CD4-positive, alpha-beta T cell (primary cell): ENCODE measurements at regions not wholly inside any gene's neighbourhood (a gene's known extent, or its start where the extent isn't known, plus 50 kb on each side); places are given as distances from the start of the nearest gene placed in this dataset.

Experiments used
- ATAC-seq: fragments of 200-7000 bp; cut with Tn5 transposase; one replicate; pipeline ENCODE4 v1.10.0; 2022; ENCODE audit warnings: mild to moderate bottlenecking; ENCODE audit not compliant: poor library complexity
- CTCF ChIA-PET: fragments of 350-600 bp; sonication (Branson Sonifier 250); formaldehyde crosslinking; loops from one replicate; lab custom pipeline; 2021; ENCODE audit warnings: antibody characterized with exemption, inconsistent platforms; lab: Charles Lee
- POLR2A ChIA-PET: fragments of 350-600 bp; sonication (Branson Sonifier 250); formaldehyde crosslinking; loops from one replicate; lab custom pipeline; 2021; ENCODE audit warnings: antibody characterized with exemption, inconsistent platforms; lab: Charles Lee
- DNase-seq, 14 experiments: peaks; one replicate each; pipeline ENCODE4 v3.0.0-alpha.2; 2013 to 2020; ENCODE audit warnings: mixed read lengths in 2 of 14
- H3K27ac ChIP-seq, 2 donors: one replicate each; pipeline versions ENCODE4 v1.5.1 to v1.7.0; 2013; ENCODE audit warnings: low read length in 2 of 2, low read depth in 1 of 2, mild to moderate bottlenecking in 1 of 2
- H3K27me3 ChIP-seq, 2 experiments: 1 replicate in 1 of 2; 2 replicates in 1 of 2; pipeline versions ENCODE4 v1.6.1 to v1.7.0; 2013; ENCODE audit warnings: low read length in 2 of 2, control low read depth in 1 of 2, mild to moderate bottlenecking in 1 of 2, moderate library complexity in 1 of 2; ENCODE audit not compliant: insufficient read depth in 2 of 2, control insufficient read depth in 1 of 2
- H3K36me3 ChIP-seq: one replicate; pipeline ENCODE4 v1.6.1; 2013; ENCODE audit warnings: low read length, control low read depth; ENCODE audit not compliant: insufficient read depth
- H3K4me1 ChIP-seq: one replicate; pipeline ENCODE4 v1.6.1; 2013; ENCODE audit warnings: low read length, control low read depth; ENCODE audit not compliant: insufficient read depth
- H3K4me3 ChIP-seq: one replicate; pipeline ENCODE4 v1.5.1; 2013; ENCODE audit warnings: mild to moderate bottlenecking, low read length, moderate library complexity
- H3K9me3 ChIP-seq, 2 experiments: 1 replicate in 1 of 2; 2 replicates in 1 of 2; pipeline versions ENCODE4 v1.6.1 to v1.7.0; 2013; ENCODE audit warnings: low read length in 2 of 2, mild to moderate bottlenecking in 2 of 2, control low read depth in 1 of 2, moderate library complexity in 1 of 2; ENCODE audit not compliant: control insufficient read depth in 1 of 2, insufficient read depth in 1 of 2
- H3K27ac Mint-ChIP-seq: one replicate; pipeline ENCODE4 v1.8.0; 2020; ENCODE audit warnings: mixed read lengths
- H3K27me3 Mint-ChIP-seq: one replicate; pipeline ENCODE4 v1.8.0; 2021; ENCODE audit warnings: mixed read lengths
- H3K36me3 Mint-ChIP-seq: one replicate; pipeline ENCODE4 v1.8.0; 2021; ENCODE audit warnings: low read depth, mixed read lengths
- H3K4me1 Mint-ChIP-seq: one replicate; pipeline ENCODE4 v1.8.0; 2021; ENCODE audit warnings: low read depth, mixed read lengths
- H3K4me3 Mint-ChIP-seq: one replicate; pipeline ENCODE4 v1.8.0; 2020; ENCODE audit warnings: mild to moderate bottlenecking, mixed read lengths
- H3K9me3 Mint-ChIP-seq: one replicate; pipeline ENCODE4 v1.8.0; 2020; ENCODE audit warnings: mixed read lengths
- intact Hi-C, 2 experiments: fragments of 100-400 bp; cut with DNase I in 1 of 2; cut with micrococcal nuclease in 1 of 2; formaldehyde crosslinking; loops; one replicate each; pipeline versions ENCODE4 v1.15.1 to v1.9.0; 2023 to 2025; cut with DNase I, micrococcal nuclease
- TF ChIP-seq, protein P1 (sequence below): fragments of 200-600 bp; IDR thresholded peaks from one replicate; pipeline ENCODE4 v1.8.0; 2022; ENCODE audit warnings: antibody characterized with exemption, mild to moderate bottlenecking

DNA sequence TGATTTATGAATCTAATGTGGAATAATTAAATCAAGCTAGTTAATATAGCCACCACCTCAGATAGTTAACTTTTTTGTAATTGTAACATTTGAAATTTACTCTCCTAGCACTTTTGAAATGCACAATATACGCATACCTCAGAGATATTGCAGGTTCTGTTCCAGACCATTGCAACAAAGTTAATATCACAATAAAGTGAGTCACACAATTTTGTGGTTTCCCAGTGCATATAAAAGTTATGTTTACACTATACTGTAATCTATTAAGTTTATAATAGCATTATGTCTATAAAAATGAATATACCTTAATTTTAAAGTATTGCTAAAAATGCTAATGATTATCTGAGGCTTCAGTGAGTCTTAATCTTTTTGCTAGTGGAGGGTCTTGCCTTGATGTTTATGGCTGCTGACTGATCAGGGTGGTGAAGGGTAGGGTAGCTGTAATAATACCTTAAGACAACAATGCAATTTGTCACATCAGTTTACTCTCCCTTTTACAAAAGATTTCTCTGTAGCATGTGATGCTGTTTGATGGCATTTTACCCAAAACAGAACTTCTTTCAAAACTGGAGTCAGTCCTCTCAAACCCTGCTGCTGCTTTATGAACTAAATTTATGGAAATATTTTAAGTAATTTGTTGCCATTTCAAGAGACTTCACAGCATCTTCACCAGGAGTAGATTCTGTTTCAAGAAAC is 235.1 kb upstream of the ADAMTSL1 start:
- ChIA-PET CTCF (no interaction called here), POLR2A (no interaction called here)
- H3K4me1 Mint-ChIP-seq, result no peaks in the 10 kb centered on the region
- ATAC-seq (no peak), DNase-seq (no peak)
- no peaks in the 10 kb centered on the region for H3K4me1 ChIP-seq
- no peak overlapping the region for H3K27ac Mint-ChIP-seq
- no peak overlapping the region for H3K27ac ChIP-seq
- H3K27me3 ChIP-seq, result no peaks in the 10 kb centered on the region
- no peaks in the 10 kb centered on the region for H3K9me3 ChIP-seq
- no peak overlapping the region for H3K4me3 Mint-ChIP-seq
- H3K36me3 Mint-ChIP-seq, result no peaks in the 10 kb centered on the region
- H3K27me3 Mint-ChIP-seq, result peaks cover 22% of the 10 kb centered on the region
- TF ChIP-seq, protein P1, sequence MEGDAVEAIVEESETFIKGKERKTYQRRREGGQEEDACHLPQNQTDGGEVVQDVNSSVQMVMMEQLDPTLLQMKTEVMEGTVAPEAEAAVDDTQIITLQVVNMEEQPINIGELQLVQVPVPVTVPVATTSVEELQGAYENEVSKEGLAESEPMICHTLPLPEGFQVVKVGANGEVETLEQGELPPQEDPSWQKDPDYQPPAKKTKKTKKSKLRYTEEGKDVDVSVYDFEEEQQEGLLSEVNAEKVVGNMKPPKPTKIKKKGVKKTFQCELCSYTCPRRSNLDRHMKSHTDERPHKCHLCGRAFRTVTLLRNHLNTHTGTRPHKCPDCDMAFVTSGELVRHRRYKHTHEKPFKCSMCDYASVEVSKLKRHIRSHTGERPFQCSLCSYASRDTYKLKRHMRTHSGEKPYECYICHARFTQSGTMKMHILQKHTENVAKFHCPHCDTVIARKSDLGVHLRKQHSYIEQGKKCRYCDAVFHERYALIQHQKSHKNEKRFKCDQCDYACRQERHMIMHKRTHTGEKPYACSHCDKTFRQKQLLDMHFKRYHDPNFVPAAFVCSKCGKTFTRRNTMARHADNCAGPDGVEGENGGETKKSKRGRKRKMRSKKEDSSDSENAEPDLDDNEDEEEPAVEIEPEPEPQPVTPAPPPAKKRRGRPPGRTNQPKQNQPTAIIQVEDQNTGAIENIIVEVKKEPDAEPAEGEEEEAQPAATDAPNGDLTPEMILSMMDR, result no peak
- no peak overlapping the region for H3K4me3 ChIP-seq
- H3K36me3 ChIP-seq, result no peaks in the 10 kb centered on the region
- peaks cover 4% of the 10 kb centered on the region for H3K9me3 Mint-ChIP-seq
- intact Hi-C loops, result no loop called here

DNA sequence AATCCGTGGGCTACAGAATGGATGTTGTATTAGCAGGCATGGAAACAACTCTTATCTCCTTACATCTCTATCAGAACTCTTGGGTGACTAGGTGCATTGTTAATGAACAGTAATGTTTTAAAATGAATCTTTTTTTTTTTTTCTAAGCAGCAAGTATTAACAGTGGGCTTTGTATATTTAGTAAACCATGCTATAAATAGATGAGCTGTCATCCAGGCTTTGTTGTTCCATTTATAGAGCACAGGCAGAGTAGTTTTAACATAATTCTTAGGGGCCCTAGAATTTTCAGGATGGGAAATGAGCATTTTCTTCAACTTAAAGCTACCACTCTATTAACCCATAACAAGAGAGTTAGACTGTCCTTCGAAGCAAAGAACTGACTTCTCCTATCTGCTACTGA is 233.7 kb upstream of the ADAMTSL1 start:
- ChIA-PET CTCF (no interaction called here), POLR2A (no interaction called here)
- TF ChIP-seq, protein P1, result no peak
- Mint-ChIP-seq H3K27ac (no peak overlapping the region), H3K27me3 (peaks cover 25% of the 10 kb centered on the region), H3K4me3 (no peak overlapping the region), H3K9me3 (peaks cover 4% of the 10 kb centered on the region), H3K36me3 (no peaks in the 10 kb centered on the region), H3K4me1 (no peaks in the 10 kb centered on the region)
- H3K4me3 ChIP-seq, result no peak overlapping the region
- no peaks in the 10 kb centered on the region for H3K9me3 ChIP-seq
- H3K27ac ChIP-seq, result no peak overlapping the region
- no peaks in the 10 kb centered on the region for H3K36me3 ChIP-seq
- no peaks in the 10 kb centered on the region for H3K4me1 ChIP-seq
- intact Hi-C loops, result no loop called here
- no peaks in the 10 kb centered on the region for H3K27me3 ChIP-seq
- no peak for DNase-seq
- ATAC-seq, result no peak

DNA sequence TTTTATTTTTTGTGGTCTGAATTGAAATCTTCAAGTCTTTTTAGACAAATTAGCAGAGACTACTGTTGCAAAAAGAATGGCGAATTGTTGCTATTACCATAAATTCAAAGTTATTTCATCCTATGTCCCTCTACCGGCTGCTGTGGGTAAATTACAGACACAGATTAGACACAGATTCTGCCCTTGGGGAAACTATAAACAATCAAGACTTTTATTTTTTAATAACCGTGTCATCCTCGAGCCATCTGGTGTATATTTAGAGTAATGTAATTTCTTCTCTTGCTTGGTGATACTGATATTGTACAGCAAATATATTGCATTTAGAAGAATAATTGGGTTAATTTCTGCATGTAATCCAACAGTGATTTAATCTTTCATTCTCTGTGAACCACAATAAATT is 228.0 kb upstream of the ADAMTSL1 start:
- intact Hi-C loops, result no loop called here
- Histone ChIP-seq H3K4me1 (no peaks in the 10 kb centered on the region), H3K27ac (no peak overlapping the region), H3K27me3 (peaks cover 0 to 3% of the 10 kb centered on the region in 2 experiments), H3K4me3 (no peak overlapping the region), H3K9me3 (no peaks in the 10 kb centered on the region), H3K36me3 (no peaks in the 10 kb centered on the region)
- ATAC-seq (no peak), DNase-seq (no peak)
- peaks cover 4% of the 10 kb centered on the region for H3K9me3 Mint-ChIP-seq
- CTCF ChIA-PET, result interaction anchor here (1.0 kb wide), 1 partner anchor 9 kb away, joined by 3 read pairs; no protein-coding TSS in a partner anchor
- POLR2A ChIA-PET, result no interaction called here
- H3K36me3 Mint-ChIP-seq, result no peaks in the 10 kb centered on the region
- no peak overlapping the region for H3K4me3 Mint-ChIP-seq
- peaks cover 22% of the 10 kb centered on the region for H3K27me3 Mint-ChIP-seq
- H3K4me1 Mint-ChIP-seq, result no peaks in the 10 kb centered on the region
- H3K27ac Mint-ChIP-seq, result no peak overlapping the region
- TF ChIP-seq, protein P1, result no peak
